ENCODE measurements at regions not wholly inside any gene's neighbourhood (a gene's known extent, or its start where the extent isn't known, plus 50 kb on each side); places are given as distances from the start of the nearest gene placed in this dataset.

DNA sequence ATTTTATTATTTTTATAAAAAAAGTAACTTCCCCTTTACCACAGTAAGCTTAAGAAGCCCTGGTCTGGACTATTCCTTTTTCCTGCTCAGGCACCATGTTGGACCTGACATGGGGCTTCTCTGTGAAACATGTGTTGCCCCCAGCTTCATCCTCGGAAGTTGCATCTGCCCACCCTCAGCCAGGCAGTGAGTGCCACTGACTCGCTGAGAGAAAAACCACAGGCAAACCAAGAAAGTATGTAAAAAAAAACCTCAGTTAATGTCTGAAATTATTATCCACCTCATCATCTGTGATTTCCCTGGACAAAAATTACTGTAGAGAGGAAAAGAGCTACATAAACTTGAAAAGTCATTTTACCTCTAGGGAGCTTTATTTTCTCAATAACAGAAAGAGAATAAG lies 109.9 kb upstream of the MCHR2 start:
- H3K27ac ChIP-seq (ENCODE audit: low read length) = no peak overlapping the region
- no peaks in the 10 kb centered on the region for H3K9me3 ChIP-seq (ENCODE audit: insufficient read depth, low read depth, low read length)
- no peaks in the 10 kb centered on the region for H3K27me3 ChIP-seq (ENCODE audit: insufficient read depth, low read length)
- no peaks in the 10 kb centered on the region for H3K36me3 ChIP-seq (ENCODE audit: insufficient read depth, low read depth, low read length)
- no peak overlapping the region for H3K9ac ChIP-seq (ENCODE audit: low read depth, low read length)
- no peaks in the 10 kb centered on the region; the same call in none of the 2 replicates for H3K4me1 ChIP-seq (ENCODE audit: insufficient read depth, low read length)
- no peak overlapping the region for H3K4me3 ChIP-seq (ENCODE audit: low read length)

DNA sequence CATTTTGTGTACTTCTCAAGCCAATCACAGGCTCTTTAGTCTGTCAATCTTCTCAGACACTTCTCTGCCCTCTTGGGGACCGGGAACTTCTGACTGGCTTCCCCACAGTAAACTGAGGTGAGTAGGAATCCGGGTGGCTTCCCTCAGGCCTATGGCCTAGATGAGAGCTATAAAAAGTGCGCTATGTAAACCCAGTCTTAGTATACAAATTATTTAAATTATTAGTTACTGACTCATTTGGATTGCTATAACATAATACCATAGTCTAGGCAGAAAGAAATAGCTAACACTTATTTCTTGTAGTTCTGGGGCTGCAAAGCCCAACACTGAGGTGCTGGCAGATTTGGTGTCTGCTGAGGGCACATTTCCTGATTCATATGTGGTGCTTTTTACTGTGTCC lies 109.2 kb upstream of the MCHR2 start:
- Histone ChIP-seq H3K9ac (ENCODE audit: low read depth, low read length) (no peak overlapping the region), H3K4me1 (ENCODE audit: insufficient read depth, low read length) (no peaks in the 10 kb centered on the region; the same call in none of the 2 replicates), H3K27ac (ENCODE audit: low read length) (no peak overlapping the region), H3K36me3 (ENCODE audit: insufficient read depth, low read depth, low read length) (no peaks in the 10 kb centered on the region), H3K9me3 (ENCODE audit: insufficient read depth, low read depth, low read length) (no peaks in the 10 kb centered on the region), H3K4me3 (ENCODE audit: low read length) (no peak overlapping the region), H3K27me3 (ENCODE audit: insufficient read depth, low read length) (no peaks in the 10 kb centered on the region)

DNA sequence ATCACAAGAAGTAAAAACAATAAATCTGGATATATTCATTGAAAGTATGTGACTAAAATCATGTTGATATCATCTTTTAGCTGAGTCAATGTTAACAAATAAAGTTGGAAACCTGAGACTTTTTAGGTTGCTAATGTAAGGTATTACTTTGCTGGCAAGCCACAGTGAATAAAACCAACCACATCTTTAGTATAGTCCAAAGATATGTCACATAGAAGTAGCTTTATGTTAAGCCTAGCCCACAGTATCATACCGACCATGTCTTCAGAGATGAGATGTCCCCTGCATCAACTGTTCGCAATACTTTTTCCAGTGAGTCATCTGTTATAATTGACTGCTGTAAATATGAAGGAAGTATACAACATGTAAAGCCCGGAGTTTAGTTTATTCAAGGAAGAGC lies 107.6 kb upstream of the MCHR2 start:
- Histone ChIP-seq H3K9ac (ENCODE audit: low read depth, low read length) (no peak overlapping the region), H3K36me3 (ENCODE audit: insufficient read depth, low read depth, low read length) (no peaks in the 10 kb centered on the region), H3K27me3 (ENCODE audit: insufficient read depth, low read length) (no peaks in the 10 kb centered on the region), H3K27ac (ENCODE audit: low read length) (no peak overlapping the region), H3K9me3 (ENCODE audit: insufficient read depth, low read depth, low read length) (no peaks in the 10 kb centered on the region), H3K4me3 (ENCODE audit: low read length) (no peak overlapping the region), H3K4me1 (ENCODE audit: insufficient read depth, low read length) (no peaks in the 10 kb centered on the region; the same call in none of the 2 replicates)

DNA sequence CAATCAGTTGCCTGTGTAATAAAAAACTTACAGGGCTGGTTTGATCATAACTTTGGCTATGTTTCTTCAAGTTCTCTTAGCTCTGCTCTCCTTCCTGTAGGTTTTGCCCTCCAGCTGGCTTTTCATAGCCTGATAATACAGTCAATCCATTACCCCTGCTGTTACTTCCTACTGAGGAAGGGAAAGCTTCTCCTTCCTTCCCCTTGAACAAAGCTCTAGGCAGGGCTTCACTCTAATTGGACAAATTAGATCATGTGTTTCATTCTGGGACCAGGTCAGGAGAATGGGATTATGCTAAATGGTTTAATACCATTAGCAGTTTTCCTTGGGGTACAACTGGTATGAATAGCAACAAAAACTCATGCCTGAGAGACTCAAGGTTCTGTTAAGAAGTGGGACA lies 106.8 kb upstream of the MCHR2 start:
- Histone ChIP-seq H3K4me3 (ENCODE audit: low read length) (no peak overlapping the region), H3K36me3 (ENCODE audit: insufficient read depth, low read depth, low read length) (no peaks in the 10 kb centered on the region), H3K9ac (ENCODE audit: low read depth, low read length) (no peak overlapping the region), H3K27me3 (ENCODE audit: insufficient read depth, low read length) (no peaks in the 10 kb centered on the region), H3K27ac (ENCODE audit: low read length) (no peak overlapping the region), H3K4me1 (ENCODE audit: insufficient read depth, low read length) (no peaks in the 10 kb centered on the region; the same call in 1 of the 2 replicates), H3K9me3 (ENCODE audit: insufficient read depth, low read depth, low read length) (no peaks in the 10 kb centered on the region)

DNA sequence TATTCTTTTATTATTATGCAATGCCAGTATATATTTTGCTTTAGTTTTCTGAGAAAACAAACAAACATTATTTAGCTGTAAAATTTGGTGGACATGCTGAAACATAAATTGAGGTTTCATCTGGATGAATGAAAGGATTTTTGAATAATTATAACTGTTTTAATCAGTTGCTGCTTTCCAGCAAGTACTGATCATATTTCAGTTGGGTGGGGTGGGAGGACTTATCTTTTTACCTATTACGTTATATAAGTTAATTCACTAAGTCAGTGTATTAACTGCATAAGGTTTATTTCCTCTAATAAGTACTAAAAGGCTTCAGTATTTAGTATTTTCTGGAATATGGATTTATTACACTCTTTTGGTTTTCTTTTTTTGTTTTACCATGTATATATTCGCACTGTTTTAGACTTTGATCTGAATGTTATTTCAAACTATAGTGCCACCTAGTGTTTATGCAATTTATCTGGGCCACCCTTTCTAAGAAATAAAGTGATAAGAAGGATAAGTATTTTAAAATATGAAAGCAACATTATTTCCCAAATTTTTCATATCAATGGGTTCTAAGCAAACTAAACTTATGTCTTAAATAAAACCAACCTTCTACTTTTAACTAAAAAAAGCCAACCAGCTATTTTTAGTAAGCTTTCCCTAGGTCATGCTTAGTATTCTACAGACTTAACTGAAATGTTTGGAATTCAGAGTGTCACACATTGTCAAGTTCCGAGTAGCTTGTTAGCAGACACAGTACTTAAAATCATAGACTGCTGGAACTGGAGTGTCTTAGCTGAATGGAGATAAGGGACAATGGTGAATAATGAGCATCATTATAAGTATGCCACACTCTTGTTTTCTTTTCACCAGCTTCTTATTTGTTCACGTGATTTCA lies 105.4 kb upstream of the MCHR2 start:
- Histone ChIP-seq H3K36me3 (ENCODE audit: insufficient read depth, low read depth, low read length) (no peaks in the 10 kb centered on the region), H3K9me3 (ENCODE audit: insufficient read depth, low read depth, low read length) (no peaks in the 10 kb centered on the region), H3K27me3 (ENCODE audit: insufficient read depth, low read length) (no peaks in the 10 kb centered on the region), H3K4me3 (ENCODE audit: low read length) (no peak overlapping the region), H3K4me1 (ENCODE audit: insufficient read depth, low read length) (no peaks in the 10 kb centered on the region; the same call in 1 of the 2 replicates), H3K9ac (ENCODE audit: low read depth, low read length) (no peak overlapping the region), H3K27ac (ENCODE audit: low read length) (no peak overlapping the region)

DNA sequence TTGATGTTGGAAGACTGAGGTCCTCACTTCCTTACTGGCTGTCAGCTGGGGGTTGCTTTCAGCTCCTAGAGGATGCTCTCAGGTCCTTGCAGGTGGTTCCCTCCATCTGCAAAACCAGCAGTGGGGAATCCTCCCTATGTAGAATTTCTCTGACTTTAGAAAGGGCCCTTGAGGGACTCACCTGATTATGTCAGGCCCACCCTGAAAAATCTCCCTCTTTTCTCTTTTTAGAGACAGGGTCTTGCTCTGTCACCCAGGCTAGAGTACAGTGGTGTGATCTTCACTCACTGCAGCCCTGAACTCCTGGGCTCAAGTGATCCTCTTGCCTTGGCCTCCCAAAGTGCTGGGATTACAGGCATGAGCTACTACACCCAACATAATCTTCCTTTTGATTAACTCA lies 102.9 kb upstream of the MCHR2 start:
- no peak overlapping the region for H3K9ac ChIP-seq (ENCODE audit: low read depth, low read length)
- H3K4me1 ChIP-seq (ENCODE audit: insufficient read depth, low read length) = no peaks in the 10 kb centered on the region; the same call in 1 of the 2 replicates
- H3K27ac ChIP-seq (ENCODE audit: low read length) = no peak overlapping the region
- H3K4me3 ChIP-seq (ENCODE audit: low read length) = no peak overlapping the region
- H3K27me3 ChIP-seq (ENCODE audit: insufficient read depth, low read length) = no peaks in the 10 kb centered on the region
- no peaks in the 10 kb centered on the region for H3K36me3 ChIP-seq (ENCODE audit: insufficient read depth, low read depth, low read length)
- no peaks in the 10 kb centered on the region for H3K9me3 ChIP-seq (ENCODE audit: insufficient read depth, low read depth, low read length)

DNA sequence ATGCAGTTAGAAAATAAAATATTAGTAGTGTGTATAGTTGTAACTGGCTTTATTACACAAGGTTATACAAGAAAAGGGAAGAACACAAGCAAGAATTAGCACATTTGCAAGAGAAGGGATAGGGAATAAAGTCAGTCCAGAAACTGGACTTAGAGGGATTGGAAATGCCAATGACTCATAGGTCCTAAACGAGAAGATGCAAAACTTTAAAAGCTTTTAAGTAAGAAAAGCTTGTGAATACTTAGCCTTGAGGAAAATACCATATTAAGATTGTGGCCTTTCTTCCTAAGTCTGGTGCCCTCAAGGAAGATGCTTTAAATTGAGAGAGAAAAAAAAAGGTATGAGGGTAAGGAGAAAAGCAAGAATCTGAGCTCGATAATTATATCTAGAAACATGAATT lies 102.3 kb upstream of the MCHR2 start:
- no peak overlapping the region for H3K4me3 ChIP-seq (ENCODE audit: low read length)
- H3K36me3 ChIP-seq (ENCODE audit: insufficient read depth, low read depth, low read length) = no peaks in the 10 kb centered on the region
- H3K4me1 ChIP-seq (ENCODE audit: insufficient read depth, low read length) = no peaks in the 10 kb centered on the region; the same call in 1 of the 2 replicates
- no peak overlapping the region for H3K27ac ChIP-seq (ENCODE audit: low read length)
- no peaks in the 10 kb centered on the region for H3K9me3 ChIP-seq (ENCODE audit: insufficient read depth, low read depth, low read length)
- no peaks in the 10 kb centered on the region for H3K27me3 ChIP-seq (ENCODE audit: insufficient read depth, low read length)
- no peak overlapping the region for H3K9ac ChIP-seq (ENCODE audit: low read depth, low read length)

DNA sequence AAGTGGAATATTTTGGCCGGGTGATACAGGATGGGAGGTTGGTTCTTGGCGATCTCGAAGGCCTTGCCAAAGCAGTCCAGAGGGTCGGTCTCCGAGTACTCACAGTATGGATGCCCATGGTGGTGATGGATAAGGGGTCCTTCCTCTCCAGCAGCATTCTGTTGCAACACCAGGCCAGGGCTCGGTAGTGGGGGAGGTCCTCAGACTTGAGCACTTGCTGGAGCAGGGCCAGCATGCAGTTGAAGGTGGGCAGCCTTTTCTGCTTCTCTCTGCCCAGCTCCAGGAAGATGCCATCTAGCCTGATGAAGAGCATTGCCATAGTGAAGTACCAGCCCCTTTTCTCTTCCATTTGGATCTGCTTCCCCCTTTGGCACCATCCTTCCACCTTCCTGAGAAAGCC lies 99.4 kb upstream of the MCHR2 start:
- Histone ChIP-seq H3K4me1 (ENCODE audit: insufficient read depth, low read length) (no peaks in the 10 kb centered on the region), H3K36me3 (ENCODE audit: insufficient read depth, low read depth, low read length) (no peaks in the 10 kb centered on the region), H3K27ac (ENCODE audit: low read length) (no peak overlapping the region), H3K9me3 (ENCODE audit: insufficient read depth, low read depth, low read length) (no peaks in the 10 kb centered on the region), H3K27me3 (ENCODE audit: insufficient read depth, low read length) (no peaks in the 10 kb centered on the region), H3K9ac (ENCODE audit: low read depth, low read length) (no peak overlapping the region), H3K4me3 (ENCODE audit: low read length) (no peak overlapping the region)

DNA sequence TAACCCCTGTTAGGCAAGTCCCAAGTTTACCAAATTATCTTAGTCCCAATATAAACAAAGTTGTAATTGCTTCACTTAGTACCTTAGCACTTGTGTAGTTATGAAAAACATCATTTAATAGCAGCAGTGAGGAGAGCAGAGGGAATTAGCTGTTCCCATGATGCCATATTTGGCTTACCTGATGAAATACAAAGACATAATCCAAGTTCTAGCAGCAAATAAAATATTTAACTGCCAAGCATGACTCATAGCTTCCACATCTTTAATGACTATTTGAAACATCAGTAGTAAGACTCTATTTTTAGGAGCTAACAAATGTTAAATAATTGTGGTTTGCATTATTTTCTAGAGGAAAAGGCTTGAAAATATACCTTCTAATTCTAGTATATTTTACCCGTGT lies 94.0 kb upstream of the MCHR2 start:
- no peaks in the 10 kb centered on the region for H3K9me3 ChIP-seq (ENCODE audit: insufficient read depth, low read depth, low read length)
- no peak overlapping the region for H3K27ac ChIP-seq (ENCODE audit: low read length)
- H3K36me3 ChIP-seq (ENCODE audit: insufficient read depth, low read depth, low read length) = no peaks in the 10 kb centered on the region
- no peaks in the 10 kb centered on the region for H3K4me1 ChIP-seq (ENCODE audit: insufficient read depth, low read length)
- H3K27me3 ChIP-seq (ENCODE audit: insufficient read depth, low read length) = no peaks in the 10 kb centered on the region
- H3K4me3 ChIP-seq (ENCODE audit: low read length) = no peak overlapping the region
- H3K9ac ChIP-seq (ENCODE audit: low read depth, low read length) = no peak overlapping the region

DNA sequence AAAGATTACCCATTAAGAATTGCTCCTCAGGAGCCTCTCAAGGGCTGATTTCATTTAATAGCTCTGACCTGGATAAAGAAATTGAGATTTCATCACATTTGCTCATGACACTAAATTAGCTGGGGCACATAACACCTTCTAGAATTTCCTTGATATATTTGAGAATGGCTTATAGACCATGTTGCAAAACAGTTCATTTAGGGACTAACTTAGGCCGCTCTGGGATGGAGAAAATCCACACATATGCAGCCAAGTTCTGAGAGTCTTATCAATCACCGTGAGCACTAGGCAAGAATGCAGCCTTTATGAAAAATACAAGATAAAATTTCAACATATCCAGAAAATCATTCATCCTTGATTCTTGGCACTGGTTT lies 91.0 kb upstream of the MCHR2 start:
- Histone ChIP-seq H3K9me3 (ENCODE audit: insufficient read depth, low read depth, low read length) (no peaks in the 10 kb centered on the region), H3K4me1 (ENCODE audit: insufficient read depth, low read length) (no peaks in the 10 kb centered on the region), H3K9ac (ENCODE audit: low read depth, low read length) (no peak overlapping the region), H3K4me3 (ENCODE audit: low read length) (no peak overlapping the region), H3K36me3 (ENCODE audit: insufficient read depth, low read depth, low read length) (no peaks in the 10 kb centered on the region), H3K27me3 (ENCODE audit: insufficient read depth, low read length) (no peaks in the 10 kb centered on the region), H3K27ac (ENCODE audit: low read length) (no peak overlapping the region)

DNA sequence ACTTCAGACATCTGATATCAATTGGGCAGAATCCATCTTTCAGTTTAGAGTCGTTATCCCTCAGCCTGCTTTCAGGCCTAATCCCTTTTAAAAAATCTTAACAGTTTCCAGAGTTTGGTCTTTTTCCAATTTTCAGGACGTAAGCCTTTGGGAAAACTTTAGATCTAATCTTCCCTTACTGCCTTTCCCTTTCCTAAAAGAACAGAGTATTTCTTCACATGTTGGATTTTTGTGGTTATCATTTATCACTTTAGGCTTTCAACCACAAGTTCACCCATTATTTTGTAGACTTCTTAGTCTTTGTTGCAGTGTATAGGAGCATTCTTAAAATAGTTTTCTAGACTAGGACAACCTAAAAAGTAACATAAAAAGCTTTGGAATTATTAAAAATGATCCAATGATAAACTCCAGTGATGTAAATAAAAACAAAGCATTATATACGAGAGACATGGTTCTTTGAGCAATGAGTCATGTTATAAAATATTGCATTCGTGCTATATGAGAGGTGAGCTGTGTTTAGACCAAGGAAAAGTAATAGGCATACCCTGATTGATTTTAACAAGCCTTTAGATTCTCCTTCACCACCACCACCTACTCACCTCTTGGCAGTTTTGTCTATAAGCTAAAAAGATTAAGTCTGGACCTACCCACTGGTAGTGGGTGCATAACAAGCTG lies 90.4 kb upstream of the MCHR2 start:
- Histone ChIP-seq H3K36me3 (ENCODE audit: insufficient read depth, low read depth, low read length) (no peaks in the 10 kb centered on the region), H3K27ac (ENCODE audit: low read length) (no peak overlapping the region), H3K4me3 (ENCODE audit: low read length) (no peak overlapping the region), H3K27me3 (ENCODE audit: insufficient read depth, low read length) (no peaks in the 10 kb centered on the region), H3K9me3 (ENCODE audit: insufficient read depth, low read depth, low read length) (no peaks in the 10 kb centered on the region), H3K9ac (ENCODE audit: low read depth, low read length) (no peak overlapping the region), H3K4me1 (ENCODE audit: insufficient read depth, low read length) (no peaks in the 10 kb centered on the region)

DNA sequence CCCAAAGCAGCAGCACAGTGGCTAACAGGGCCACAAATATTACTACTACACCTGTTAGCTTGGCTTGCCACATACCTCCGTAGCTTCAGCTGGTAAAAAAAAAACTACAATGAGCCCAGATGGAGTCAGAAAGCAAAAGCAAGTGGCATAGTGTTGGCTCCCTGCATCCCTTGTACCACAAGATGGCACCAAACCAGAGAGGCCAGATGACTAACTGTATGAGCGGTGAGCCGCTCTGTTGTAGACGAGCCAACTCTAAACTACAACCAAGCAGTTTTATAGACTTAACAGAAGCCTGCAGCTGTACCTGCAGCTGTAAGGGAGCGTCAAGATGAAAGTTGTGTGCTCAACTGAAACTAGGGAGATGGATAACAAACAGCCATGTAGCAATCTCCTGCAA lies 84.5 kb upstream of the MCHR2 start:
- Histone ChIP-seq H3K36me3 (ENCODE audit: insufficient read depth, low read depth, low read length) (no peaks in the 10 kb centered on the region), H3K27me3 (ENCODE audit: insufficient read depth, low read length) (no peaks in the 10 kb centered on the region), H3K9me3 (ENCODE audit: insufficient read depth, low read depth, low read length) (no peaks in the 10 kb centered on the region), H3K27ac (ENCODE audit: low read length) (no peak overlapping the region), H3K4me1 (ENCODE audit: insufficient read depth, low read length) (no peaks in the 10 kb centered on the region), H3K4me3 (ENCODE audit: low read length) (no peak overlapping the region), H3K9ac (ENCODE audit: low read depth, low read length) (no peak overlapping the region)
